ENCODE measurements at regions not wholly inside any gene's neighbourhood (a gene's known extent, or its start where the extent isn't known, plus 50 kb on each side); places are given as distances from the start of the nearest gene placed in this dataset.

GRCh38 chr11:8740129-8740528 lies 57.5 kb downstream of the RPL27A start:
- Histone ChIP-seq H3K27ac (no peak overlapping the region), H3K4me3 (replicated peaks in 1 of 3) (no peak overlapping the region), H3K4me1 (peaks cover 12 to 22% of the 10 kb centered on the region in 2 donors), H3K27me3 (no peaks in the 10 kb centered on the region), H3K9me3 (no peaks in the 10 kb centered on the region), H3K36me3 (no peaks in the 10 kb centered on the region)
- TF ChIP-seq, protein P1, sequence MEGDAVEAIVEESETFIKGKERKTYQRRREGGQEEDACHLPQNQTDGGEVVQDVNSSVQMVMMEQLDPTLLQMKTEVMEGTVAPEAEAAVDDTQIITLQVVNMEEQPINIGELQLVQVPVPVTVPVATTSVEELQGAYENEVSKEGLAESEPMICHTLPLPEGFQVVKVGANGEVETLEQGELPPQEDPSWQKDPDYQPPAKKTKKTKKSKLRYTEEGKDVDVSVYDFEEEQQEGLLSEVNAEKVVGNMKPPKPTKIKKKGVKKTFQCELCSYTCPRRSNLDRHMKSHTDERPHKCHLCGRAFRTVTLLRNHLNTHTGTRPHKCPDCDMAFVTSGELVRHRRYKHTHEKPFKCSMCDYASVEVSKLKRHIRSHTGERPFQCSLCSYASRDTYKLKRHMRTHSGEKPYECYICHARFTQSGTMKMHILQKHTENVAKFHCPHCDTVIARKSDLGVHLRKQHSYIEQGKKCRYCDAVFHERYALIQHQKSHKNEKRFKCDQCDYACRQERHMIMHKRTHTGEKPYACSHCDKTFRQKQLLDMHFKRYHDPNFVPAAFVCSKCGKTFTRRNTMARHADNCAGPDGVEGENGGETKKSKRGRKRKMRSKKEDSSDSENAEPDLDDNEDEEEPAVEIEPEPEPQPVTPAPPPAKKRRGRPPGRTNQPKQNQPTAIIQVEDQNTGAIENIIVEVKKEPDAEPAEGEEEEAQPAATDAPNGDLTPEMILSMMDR (IDR thresholded peaks at IDR 0.05), result no peak
- no peak for TF ChIP-seq POLR2A (IDR thresholded peaks at IDR 0.05)
- no peak for DNase-seq
- 87 to 92% methylated on average over 3 of the region's 3 CpGs for WGBS, 2 donors
- intact Hi-C loops (cut with DNase I), result no loop called here

DNA sequence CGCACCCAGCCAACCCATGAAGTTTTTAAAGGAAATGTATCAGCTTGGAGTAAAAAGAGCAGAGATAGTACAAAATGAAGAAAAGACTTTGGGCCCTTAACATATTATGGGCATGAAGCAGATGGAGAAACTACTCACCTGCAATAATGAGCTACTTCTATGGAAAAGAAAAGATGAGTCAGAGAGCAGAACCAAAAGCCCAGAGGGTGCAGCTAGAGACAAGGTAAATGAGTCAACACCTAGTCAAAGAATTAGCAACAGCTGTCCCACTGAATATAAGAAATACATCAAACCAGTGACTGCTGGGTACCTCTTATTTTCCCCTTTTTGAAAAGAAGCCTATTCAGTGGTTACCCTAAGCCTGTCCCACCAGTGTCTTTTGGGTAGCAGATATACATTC lies 61.8 kb downstream of the RPL27A start:
- no peaks in the 10 kb centered on the region for H3K9me3 ChIP-seq
- H3K27me3 ChIP-seq, result no peaks in the 10 kb centered on the region
- peaks cover 18 to 28% of the 10 kb centered on the region in 2 donors for H3K4me1 ChIP-seq
- intact Hi-C loops (cut with DNase I), result no loop called here
- 100% methylated on average over 1 of the region's 1 CpG for WGBS, 2 donors
- H3K4me3 ChIP-seq (replicated peaks in 1 of 3), result no peak overlapping the region
- H3K36me3 ChIP-seq, result no peaks in the 10 kb centered on the region
- H3K27ac ChIP-seq, result no peak overlapping the region
- DNase-seq, result no peak
- TF ChIP-seq, protein P1 (IDR thresholded peaks at IDR 0.05), result no peak
- no peak for TF ChIP-seq POLR2A (IDR thresholded peaks at IDR 0.05)

DNA sequence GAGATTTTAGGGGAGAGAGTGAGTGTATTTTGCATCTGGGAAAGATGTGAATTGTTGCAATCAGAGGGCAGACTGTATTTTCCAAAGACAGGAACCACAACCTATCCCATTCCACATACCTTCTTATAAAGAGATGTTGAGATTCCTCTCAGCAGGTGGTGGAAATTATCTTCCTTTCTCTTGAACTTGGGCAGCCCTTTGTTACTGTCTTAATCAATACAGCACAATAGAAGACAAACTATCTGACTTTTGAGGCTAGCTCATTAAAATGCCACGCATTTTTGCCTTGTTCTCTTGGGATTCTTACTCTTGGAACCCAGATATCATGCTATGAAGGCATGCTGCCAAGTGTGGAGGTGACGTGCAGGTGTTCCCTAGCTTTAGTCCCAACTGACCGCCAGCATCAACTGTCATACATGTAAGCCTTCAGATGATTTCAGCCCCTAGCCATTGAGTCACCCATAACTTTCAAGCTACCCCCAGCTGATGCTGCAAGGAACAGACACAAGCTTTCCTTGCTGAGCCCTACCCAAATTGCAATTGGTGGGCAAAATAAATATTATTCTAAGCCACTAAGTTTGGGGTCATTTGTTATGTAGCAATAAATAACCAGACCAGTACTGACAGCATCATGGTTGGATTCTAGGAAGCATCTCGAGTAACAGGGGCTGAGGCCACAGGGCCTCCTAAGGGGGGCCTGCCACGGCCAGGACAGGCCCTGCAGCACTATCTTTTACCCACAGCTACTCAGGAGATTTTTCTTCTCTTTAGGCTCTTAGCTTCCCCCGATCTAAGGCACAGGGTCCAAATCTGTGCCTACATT lies 63.0 kb downstream of the RPL27A start:
- DNase-seq, result no peak
- Histone ChIP-seq H3K36me3 (no peaks in the 10 kb centered on the region), H3K9me3 (no peaks in the 10 kb centered on the region), H3K4me1 (peaks cover 18 to 25% of the 10 kb centered on the region in 2 donors), H3K27me3 (no peaks in the 10 kb centered on the region), H3K4me3 (replicated peaks in 1 of 3) (no peak overlapping the region), H3K27ac (peak overlapping the region in 1 of 3 donors; percentile 28)
- WGBS, 2 donors, result 74 to 88% methylated on average over 6 of the region's 6 CpGs
- intact Hi-C loops (cut with DNase I), result no loop called here
- no peak for TF ChIP-seq POLR2A (IDR thresholded peaks at IDR 0.05)
- TF ChIP-seq, protein P1 (IDR thresholded peaks at IDR 0.05), result no peak

GRCh38 chr11:8746331-8746974 lies 63.9 kb downstream of the RPL27A start:
- Histone ChIP-seq H3K4me3 (replicated peaks in 1 of 3) (no peak overlapping the region), H3K27ac (peak overlapping the region in 2 of 3 donors; percentile 17 to 28), H3K4me1 (peaks cover 18 to 25% of the 10 kb centered on the region in 2 donors), H3K9me3 (no peaks in the 10 kb centered on the region), H3K27me3 (no peaks in the 10 kb centered on the region), H3K36me3 (no peaks in the 10 kb centered on the region)
- TF ChIP-seq, protein P1 (IDR thresholded peaks at IDR 0.05), result no peak
- no peak for TF ChIP-seq POLR2A (IDR thresholded peaks at IDR 0.05)
- WGBS, 2 donors, result 46 to 58% methylated on average over 2 of the region's 2 CpGs
- intact Hi-C loops (cut with DNase I), result no loop called here
- DNase-seq, result no peak

DNA sequence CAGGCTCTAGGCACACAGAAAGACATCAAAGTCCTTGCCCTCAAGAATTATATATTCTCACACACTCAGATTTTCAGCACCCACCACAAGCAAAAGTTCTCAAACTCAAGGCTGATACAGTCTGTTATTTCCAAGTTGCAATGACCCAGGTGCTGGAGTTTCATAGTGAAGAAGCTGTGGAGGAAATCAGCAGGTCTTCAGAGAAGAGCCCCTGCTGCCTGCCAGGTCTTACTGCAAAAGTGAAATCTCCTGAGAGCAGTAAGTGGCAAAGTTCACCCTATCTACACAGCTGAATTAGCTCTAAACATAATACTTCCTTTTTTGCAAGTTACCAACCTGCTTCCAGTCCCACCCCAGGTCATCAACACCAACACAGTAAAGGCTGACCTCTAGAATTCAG lies 64.6 kb downstream of the RPL27A start:
- Histone ChIP-seq H3K27ac (peak overlapping the region in 1 of 3 donors; percentile 17), H3K4me3 (replicated peaks in 1 of 3) (no peak overlapping the region), H3K27me3 (no peaks in the 10 kb centered on the region), H3K36me3 (no peaks in the 10 kb centered on the region), H3K4me1 (peaks cover 18 to 21% of the 10 kb centered on the region in 2 donors), H3K9me3 (no peaks in the 10 kb centered on the region)
- intact Hi-C loops (cut with DNase I), result no loop called here
- no peak for DNase-seq
- TF ChIP-seq, protein P1 (IDR thresholded peaks at IDR 0.05), result no peak
- TF ChIP-seq POLR2A (IDR thresholded peaks at IDR 0.05), result no peak
